CD4-positive, alpha-beta T cell treated with Interleukin-12 subunit alpha and Interleukin-12 subunit beta, for 1 hour (primary cell): ENCODE measurements at regions not wholly inside any gene's neighbourhood (a gene's known extent, or its start where the extent isn't known, plus 50 kb on each side); places are given as distances from the start of the nearest gene placed in this dataset.
"Not testable (repeated sequence)": the region's sequence is repeated elsewhere in the genome, so short reads cannot be mapped to it uniquely, and the experiment has no call there.

ENCODE experiments used
- DNase-seq: peaks from one replicate; pipeline ENCODE4 v3.0.0-alpha.2; 2020

- DNase-seq, result no peak
Measured at GRCh38 chr5:126099077-126099476, 324.1 kb upstream of the GRAMD2B start.

GRCh38 chr5:126100767-126101166, 322.4 kb upstream of the GRAMD2B start:
- DNase-seq, result no peak

GRCh38 chr5:126101901-126102300, 321.3 kb upstream of the GRAMD2B start:
- no peak for DNase-seq

GRCh38 chr5:126103050-126103449, 320.2 kb upstream of the GRAMD2B start:
- no peak for DNase-seq

GRCh38 chr5:126103868-126104267, 319.3 kb upstream of the GRAMD2B start:
- no peak for DNase-seq

- DNase-seq, result no peak
Measured at GRCh38 chr5:126104341-126104740, 318.9 kb upstream of the GRAMD2B start.

GRCh38 chr5:126104951-126105350, 318.3 kb upstream of the GRAMD2B start:
- no peak for DNase-seq

- DNase-seq, result no peak
Measured at GRCh38 chr5:126106029-126106428, 317.2 kb upstream of the GRAMD2B start.

GRCh38 chr5:126107381-126107780, 315.8 kb upstream of the GRAMD2B start:
- DNase-seq, result no peak

GRCh38 chr5:126108470-126108869, 314.7 kb upstream of the GRAMD2B start:
- DNase-seq, result no peak

GRCh38 chr5:126115059-126115629, 308.1 kb upstream of the GRAMD2B start:
- no peak for DNase-seq

GRCh38 chr5:126117044-126117443, 306.2 kb upstream of the GRAMD2B start:
- no peak for DNase-seq

- DNase-seq, result no peak
Measured at GRCh38 chr5:126119887-126120442, 303.2 kb upstream of the GRAMD2B start.

- DNase-seq, result no peak
Measured at GRCh38 chr5:126120939-126121338, 302.3 kb upstream of the GRAMD2B start.

GRCh38 chr5:126122942-126123341, 300.3 kb upstream of the GRAMD2B start:
- DNase-seq, result no peak

- DNase-seq, result no peak
Measured at GRCh38 chr5:126124706-126125345, 298.4 kb upstream of the GRAMD2B start.

GRCh38 chr5:126125407-126125806, 297.8 kb upstream of the GRAMD2B start:
- DNase-seq, result no peak

GRCh38 chr5:126126574-126126973, 296.6 kb upstream of the GRAMD2B start:
- DNase-seq, result no peak

- not testable (repeated sequence) for DNase-seq
Measured at GRCh38 chr5:126127371-126127770, 295.8 kb upstream of the GRAMD2B start.

- DNase-seq, result no peak
Measured at GRCh38 chr5:126129431-126129830, 293.8 kb upstream of the GRAMD2B start.

GRCh38 chr5:126133424-126133823, 289.8 kb upstream of the GRAMD2B start:
- no peak for DNase-seq

- DNase-seq, result no peak
Measured at GRCh38 chr5:126137891-126138280, 285.3 kb upstream of the GRAMD2B start.

GRCh38 chr5:126138281-126138931, 284.8 kb upstream of the GRAMD2B start:
- no peak for DNase-seq

- no peak for DNase-seq
Measured at GRCh38 chr5:126139086-126139485, 284.1 kb upstream of the GRAMD2B start.
